HG02981 (cell line): ENCODE measurements at regions not wholly inside any gene's neighbourhood (a gene's known extent, or its start where the extent isn't known, plus 50 kb on each side); places are given as distances from the start of the nearest gene placed in this dataset.

Experiments used
- ATAC-seq: cut with Tn5 transposase; IDR thresholded peaks from one replicate; pipeline ENCODE4 v1.9.1; 2021; ENCODE audit warnings: mild to moderate bottlenecking, moderate library complexity; ENCODE audit not compliant: unreplicated experiment

GRCh38 chr4:180394730-180395129, 1848.5 kb upstream of the TENM3 start:
- no peak for ATAC-seq

GRCh38 chr4:180398564-180398963, 1844.6 kb upstream of the TENM3 start:
- ATAC-seq: no peak

- no peak for ATAC-seq
Measured at GRCh38 chr4:180407275-180407885, 1835.8 kb upstream of the TENM3 start.

DNA sequence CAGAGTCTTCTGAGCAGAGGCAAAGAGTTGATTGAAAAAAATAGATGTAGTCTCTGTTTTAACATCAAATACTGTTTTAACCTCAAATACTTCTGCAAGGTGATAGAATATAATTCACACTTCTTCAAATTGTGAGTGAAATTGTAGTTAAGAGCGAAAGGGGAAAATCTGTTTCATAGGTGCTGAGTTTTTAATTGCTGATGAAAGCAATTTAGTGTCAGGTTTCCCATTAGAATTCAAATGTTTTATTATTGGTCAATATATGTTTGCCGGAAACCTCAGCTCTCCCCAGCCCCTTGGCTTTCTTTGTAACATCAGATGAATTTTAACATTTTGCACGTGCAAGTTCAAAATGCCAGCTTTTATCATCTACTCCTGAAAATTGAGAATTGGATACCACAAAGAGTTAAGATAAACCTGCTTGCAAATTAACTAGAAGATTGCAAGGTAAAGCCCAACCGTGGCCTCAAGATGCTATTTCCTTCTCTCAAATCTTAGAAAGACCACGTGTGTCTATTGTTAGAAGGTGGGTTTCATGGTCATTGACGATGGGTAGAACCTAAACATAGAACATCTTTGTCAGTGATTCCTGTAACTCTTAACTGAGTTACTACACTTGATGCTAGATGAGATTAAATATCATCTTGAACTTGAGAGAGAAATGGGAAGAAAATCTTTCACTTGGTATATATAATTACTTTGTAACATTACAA, 1824.2 kb upstream of the TENM3 start:
- ATAC-seq: no peak

DNA sequence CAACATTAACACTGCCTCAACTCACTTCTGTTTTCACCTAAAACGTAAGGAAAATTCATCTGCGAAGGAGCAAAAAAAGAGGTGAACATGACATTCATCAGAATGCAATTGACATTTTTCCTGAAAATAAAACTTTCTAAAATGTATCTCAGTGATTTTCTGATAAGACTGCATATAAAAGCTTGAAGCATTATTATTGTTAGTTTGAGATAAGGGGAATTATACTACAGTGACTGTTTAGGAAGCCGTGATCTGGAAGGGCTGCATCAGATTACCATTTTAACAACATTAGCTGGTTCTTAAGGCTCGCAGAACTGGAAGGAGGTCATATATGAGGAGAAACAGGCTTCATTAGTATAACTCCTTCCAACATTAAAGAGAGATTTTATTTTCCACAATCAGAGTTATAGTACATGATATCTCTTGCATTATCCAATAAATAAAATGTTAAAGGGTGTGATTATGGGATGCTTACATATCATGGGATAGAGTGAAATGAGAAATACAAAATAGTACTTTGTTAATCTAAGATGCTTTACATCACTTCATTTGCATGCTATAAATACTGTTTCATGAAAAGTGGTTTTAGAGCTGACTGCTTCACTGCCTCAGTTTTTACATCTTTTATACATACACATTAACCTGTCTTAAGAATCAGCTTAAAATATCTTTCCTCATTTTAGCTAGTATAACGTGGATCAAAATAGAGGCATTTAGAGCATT, 1820.1 kb upstream of the TENM3 start:
- peak; percentile 50 for ATAC-seq

- peak; percentile 17 for ATAC-seq
Measured at GRCh38 chr4:180423712-180424057, 1819.5 kb upstream of the TENM3 start.

DNA sequence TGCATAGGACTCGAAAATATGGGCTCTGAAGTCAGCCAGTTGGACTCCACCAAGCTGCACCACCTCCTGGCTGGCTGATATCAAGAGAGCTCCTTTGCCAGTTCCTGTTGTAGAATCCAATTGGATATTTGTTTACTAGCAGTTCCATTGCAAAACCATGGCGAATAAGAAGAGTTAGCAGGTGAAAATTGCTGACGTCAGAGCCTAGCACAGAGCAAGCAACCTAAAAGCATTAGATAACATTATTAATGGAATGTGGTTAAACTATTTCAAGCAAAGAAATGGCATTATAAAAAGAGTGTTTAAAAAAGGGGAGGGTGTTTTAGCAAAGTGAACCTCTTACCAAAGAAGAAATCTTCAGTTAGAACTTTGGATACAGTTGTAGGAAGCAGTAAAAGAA, 1816.3 kb upstream of the TENM3 start:
- ATAC-seq: no peak

DNA sequence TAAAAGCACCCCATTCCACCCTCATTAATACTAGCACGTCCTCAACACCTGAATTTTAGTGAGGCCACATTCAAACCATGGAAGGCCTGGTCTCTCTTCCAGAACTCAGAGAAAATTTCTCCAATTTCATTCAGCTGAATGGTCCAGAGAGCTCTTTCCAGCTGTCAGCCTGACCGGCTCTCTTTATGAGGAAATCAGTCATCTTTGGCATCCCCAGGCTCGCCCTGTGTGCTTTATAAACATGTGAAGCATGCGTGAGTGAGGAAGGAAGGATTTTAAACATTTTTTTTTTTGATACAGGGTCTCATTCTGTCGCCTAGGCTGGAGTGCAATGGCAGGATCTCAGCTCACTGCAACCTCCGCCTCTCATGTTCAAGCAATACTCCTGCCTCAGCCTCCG, 1812.9 kb upstream of the TENM3 start:
- no peak for ATAC-seq

- peak; percentile 91 for ATAC-seq
Measured at GRCh38 chr4:180434131-180434895, 1808.9 kb upstream of the TENM3 start.

DNA sequence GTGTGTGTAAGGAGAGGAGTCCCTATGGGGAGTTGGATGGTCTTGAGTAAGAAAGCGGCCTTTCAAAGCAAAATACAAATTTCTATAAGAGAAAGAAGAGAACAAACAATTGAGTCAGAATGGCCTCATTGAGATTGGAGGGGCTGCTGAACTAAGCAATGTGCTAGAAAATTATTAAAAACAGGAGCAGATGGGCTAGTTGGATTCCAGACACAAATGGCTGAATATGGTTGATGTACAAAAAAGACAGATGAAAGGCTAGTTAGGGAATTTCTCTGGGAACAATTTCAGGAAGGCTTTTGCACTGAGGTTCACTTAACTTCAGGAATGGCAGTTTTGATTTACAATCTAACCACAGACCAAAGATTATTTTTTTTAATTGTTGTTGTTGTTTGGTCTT, 1806.8 kb upstream of the TENM3 start:
- ATAC-seq: no peak

DNA sequence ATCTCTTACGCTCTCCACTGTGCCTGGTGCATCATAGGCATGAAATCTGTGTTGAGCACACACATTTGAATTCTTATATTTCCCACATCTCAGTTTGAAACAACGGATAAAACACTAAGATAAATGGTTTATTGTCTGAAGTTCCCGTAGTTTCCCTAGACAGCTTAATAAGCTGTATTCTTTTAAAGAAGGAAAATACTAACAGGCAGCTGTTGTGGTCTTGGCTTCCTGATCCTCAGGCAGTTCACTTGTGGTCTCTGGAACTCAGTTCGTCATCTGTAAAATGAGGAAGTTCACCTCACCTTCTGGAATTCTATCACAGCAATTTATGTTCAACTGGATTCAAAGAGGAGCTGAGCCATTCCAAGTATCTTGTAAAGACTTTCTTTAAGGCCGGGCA, 1805.6 kb upstream of the TENM3 start:
- ATAC-seq: no peak

- no peak for ATAC-seq
Measured at GRCh38 chr4:180448306-180448705, 1794.9 kb upstream of the TENM3 start.

GRCh38 chr4:180449395-180449956, 1793.7 kb upstream of the TENM3 start:
- ATAC-seq: peak; percentile 74

DNA sequence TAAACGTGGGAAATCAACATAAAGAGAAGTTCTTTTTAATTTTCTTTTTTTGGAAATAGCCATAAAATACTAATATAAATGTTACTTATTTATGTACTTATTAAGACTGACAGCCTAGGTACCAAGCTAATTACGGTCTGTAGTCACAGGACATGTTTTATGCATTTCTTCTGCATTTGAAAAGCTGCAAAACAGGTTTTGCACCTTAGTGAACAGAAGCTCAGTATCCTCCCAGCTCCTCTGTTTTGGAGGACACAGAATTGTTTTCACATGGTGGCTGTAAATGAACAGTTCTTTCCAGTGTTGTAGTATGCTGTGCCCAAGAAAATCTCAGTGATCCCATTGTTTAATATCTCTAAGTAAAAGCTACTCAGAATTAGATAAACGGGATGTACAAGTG, 1788.0 kb upstream of the TENM3 start:
- ATAC-seq: no peak

DNA sequence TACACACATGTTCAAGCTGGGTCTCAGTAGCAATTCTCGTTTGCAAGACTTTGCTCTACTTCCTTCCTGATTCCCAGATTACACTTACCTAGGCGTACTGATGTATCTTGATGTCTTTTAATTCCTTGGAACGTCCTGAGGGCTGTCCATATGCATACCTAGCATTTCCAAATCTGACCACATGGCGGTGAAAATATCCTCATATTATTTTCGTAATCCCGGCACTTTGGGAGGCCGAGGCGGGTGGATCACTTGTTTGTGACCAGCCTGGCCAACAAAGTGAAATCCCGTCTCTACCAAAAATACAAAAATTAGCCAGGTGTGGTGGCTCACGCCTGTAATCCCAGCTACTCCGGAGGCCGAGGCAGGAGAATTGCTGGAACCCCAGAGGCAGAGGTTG, 1786.3 kb upstream of the TENM3 start:
- no peak for ATAC-seq

DNA sequence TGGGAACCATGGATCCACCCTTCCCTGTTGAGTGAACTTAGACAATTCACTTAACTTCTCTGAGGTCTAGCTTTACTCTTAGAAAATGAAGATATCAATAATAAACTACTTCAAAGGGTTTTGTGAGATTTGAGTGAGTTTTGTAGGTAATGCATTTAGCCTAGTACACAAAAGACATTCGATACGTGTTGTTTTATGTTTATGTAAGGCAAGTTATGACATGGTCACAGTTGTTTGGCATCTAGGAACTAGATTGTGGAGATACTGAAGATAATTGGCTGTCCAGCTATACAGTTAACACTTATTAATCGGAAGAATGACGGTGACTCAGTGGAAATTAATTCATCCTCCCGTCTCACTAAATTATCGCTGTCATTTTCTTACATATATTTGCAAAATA, 1781.1 kb upstream of the TENM3 start:
- no peak for ATAC-seq

DNA sequence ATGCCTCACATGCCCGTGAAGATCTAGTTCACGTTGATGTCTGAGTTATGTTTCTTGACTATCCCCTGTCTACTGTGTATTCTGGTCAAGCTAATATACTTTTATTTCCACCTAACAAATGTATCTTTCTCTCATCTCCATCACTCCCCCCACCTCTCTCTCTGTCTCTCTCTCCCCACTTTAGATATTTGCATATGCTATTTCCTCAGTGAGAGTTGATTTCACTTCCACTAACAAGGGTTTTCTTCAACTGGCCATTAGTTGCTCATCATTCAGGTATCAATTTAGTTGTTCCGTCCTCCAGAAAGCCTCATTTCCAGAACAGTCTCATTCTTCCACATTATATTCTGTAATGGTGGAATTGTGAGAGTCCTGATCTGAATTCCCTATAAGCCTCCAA, 1777.8 kb upstream of the TENM3 start:
- no peak for ATAC-seq

GRCh38 chr4:180483036-180483435, 1760.2 kb upstream of the TENM3 start:
- ATAC-seq: no peak

DNA sequence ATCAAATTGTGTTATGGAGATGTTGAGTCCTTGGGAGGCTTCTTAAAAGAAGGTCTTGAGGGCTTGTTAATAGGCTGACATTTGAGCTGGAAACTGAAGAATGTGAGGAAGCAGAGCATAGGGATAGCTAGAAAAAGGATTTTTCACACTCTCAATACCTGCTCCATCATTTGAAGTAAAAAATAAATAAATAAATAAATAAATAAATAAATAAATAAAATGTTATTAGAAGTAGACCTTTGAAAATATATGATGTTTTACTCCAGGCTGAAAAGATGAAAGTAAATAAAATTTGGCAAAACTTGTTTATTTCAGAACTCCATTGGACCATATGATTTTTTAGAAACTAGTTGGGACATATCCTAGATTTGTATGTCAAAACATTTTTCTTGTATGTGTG, 1757.8 kb upstream of the TENM3 start:
- no peak for ATAC-seq

- ATAC-seq: no peak
Measured at GRCh38 chr4:180486342-180486741, 1756.9 kb upstream of the TENM3 start.

- no peak for ATAC-seq
Measured at GRCh38 chr4:180489787-180490186, 1753.4 kb upstream of the TENM3 start.
